H9 (cell line): ENCODE measurements at regions not wholly inside any gene's neighbourhood (a gene's known extent, or its start where the extent isn't known, plus 50 kb on each side); places are given as distances from the start of the nearest gene placed in this dataset.

Experiments used
- DNase-seq: peaks from one replicate; pipeline ENCODE4 v3.0.0-alpha.2; 2017
- H2AFZ ChIP-seq: one replicate; pipeline ENCODE4 v1.6.1; 2013; ENCODE audit warnings: mild to moderate bottlenecking, low read length, control low read depth, moderate library complexity
- H2AK5ac ChIP-seq: 2 replicates; pipeline ENCODE4 v1.6.1; 2013; ENCODE audit warnings: low read length, control low read depth, mixed read lengths; ENCODE audit not compliant: insufficient read length
- H2BK120ac ChIP-seq: one replicate; pipeline ENCODE4 v1.6.1; 2013; ENCODE audit warnings: low read depth, mild to moderate bottlenecking, low read length, control low read depth, inconsistent platforms; ENCODE audit not compliant: poor library complexity, severe bottlenecking
- H2BK12ac ChIP-seq: 2 replicates; pipeline ENCODE4 v1.6.1; 2013; ENCODE audit warnings: low read length, control low read depth, mixed read lengths, low read depth; ENCODE audit not compliant: insufficient read length
- H2BK15ac ChIP-seq: 2 replicates; pipeline ENCODE4 v1.6.1; 2013; ENCODE audit warnings: low read depth, low read length, control low read depth
- H2BK20ac ChIP-seq: one replicate; pipeline ENCODE4 v1.6.1; 2013; ENCODE audit warnings: low read depth, mild to moderate bottlenecking, low read length, control low read depth, inconsistent platforms; ENCODE audit not compliant: poor library complexity, severe bottlenecking
- H2BK5ac ChIP-seq: 2 replicates; pipeline ENCODE4 v1.6.1; 2013; ENCODE audit warnings: low read length, control low read depth, mixed read lengths; ENCODE audit not compliant: insufficient read length
- H3K14ac ChIP-seq: 2 replicates; pipeline ENCODE4 v1.6.1; 2013; ENCODE audit warnings: low read length, control low read depth; ENCODE audit not compliant: insufficient read depth
- H3K18ac ChIP-seq: 2 replicates; pipeline ENCODE4 v1.6.1; 2013; ENCODE audit warnings: low read depth, mild to moderate bottlenecking, mixed read lengths, low read length, control low read depth; ENCODE audit not compliant: insufficient read length
- H3K23ac ChIP-seq: 2 replicates; pipeline ENCODE4 v1.6.1; 2013; ENCODE audit warnings: low read length, control low read depth, mixed read lengths, low read depth; ENCODE audit not compliant: insufficient read length
- H3K23me2 ChIP-seq: 2 replicates; pipeline ENCODE4 v1.6.1; 2013; ENCODE audit warnings: low read depth, mild to moderate bottlenecking, mixed read lengths, low read length, control low read depth; ENCODE audit not compliant: insufficient read length, poor library complexity, severe bottlenecking
- H3K27ac ChIP-seq: 2 replicates; pipeline ENCODE4 v1.5.1; 2013; ENCODE audit warnings: low read length, control low read depth, mixed read lengths, low read depth; ENCODE audit not compliant: insufficient read length
- H3K27me3 ChIP-seq: 2 replicates; pipeline ENCODE4 v1.6.1; 2013; ENCODE audit warnings: low read length, control low read depth, inconsistent platforms; ENCODE audit not compliant: insufficient read depth
- H3K4ac ChIP-seq: 2 replicates; pipeline ENCODE4 v1.6.1; 2013; ENCODE audit warnings: low read depth, mild to moderate bottlenecking, control low read depth, inconsistent platforms, low read length, moderate library complexity
- H3K4me1 ChIP-seq: 2 replicates; pipeline ENCODE4 v1.6.1; 2013; ENCODE audit warnings: low read length, control low read depth, inconsistent platforms; ENCODE audit not compliant: insufficient read depth
- H3K4me2 ChIP-seq: 2 replicates; pipeline ENCODE4 v1.6.1; 2013; ENCODE audit warnings: low read length, control low read depth, mixed read lengths; ENCODE audit not compliant: insufficient read length, insufficient read depth
- H3K56ac ChIP-seq: 2 replicates; pipeline ENCODE4 v1.6.1; 2013; ENCODE audit warnings: low read depth, mild to moderate bottlenecking, mixed read lengths, low read length, control low read depth; ENCODE audit not compliant: insufficient read length
- H3K79me1 ChIP-seq: 2 replicates; pipeline ENCODE4 v1.6.1; 2013; ENCODE audit warnings: low read depth, mild to moderate bottlenecking, moderate library complexity, low read length, control low read depth, inconsistent platforms; ENCODE audit not compliant: insufficient read depth, poor library complexity, severe bottlenecking
- H3K79me2 ChIP-seq: 2 replicates; pipeline ENCODE4 v1.6.1; 2013; ENCODE audit warnings: low read length, control low read depth, inconsistent platforms; ENCODE audit not compliant: insufficient read depth
- H3K9ac ChIP-seq: 2 replicates; pipeline ENCODE4 v1.6.1; 2013; ENCODE audit warnings: low read length, control low read depth, mixed read lengths; ENCODE audit not compliant: insufficient read length; ENCODE audit errors: extremely low read depth
- H3K9me3 ChIP-seq: one replicate; pipeline ENCODE4 v1.6.1; 2013; ENCODE audit warnings: low read depth, low read length, inconsistent platforms; ENCODE audit not compliant: control insufficient read depth
- H3T11ph ChIP-seq: one replicate; pipeline ENCODE4 v1.6.1; 2013; ENCODE audit warnings: mild to moderate bottlenecking, low read length, control low read depth, inconsistent platforms
- H4K20me1 ChIP-seq: one replicate; pipeline ENCODE4 v1.6.1; 2013; ENCODE audit not compliant: control insufficient read depth, insufficient read length, insufficient read depth
- H4K5ac ChIP-seq: 2 replicates; pipeline ENCODE4 v1.6.1; 2013; ENCODE audit warnings: low read depth, mild to moderate bottlenecking, mixed read lengths, low read length, control low read depth; ENCODE audit not compliant: insufficient read length
- H4K8ac ChIP-seq: replicated peaks from 2 replicates; pipeline ENCODE4 v1.6.1; 2013; ENCODE audit warnings: low read length, control low read depth, mixed read lengths, low read depth; ENCODE audit not compliant: insufficient read length
- H4K91ac ChIP-seq: 2 replicates; pipeline ENCODE4 v1.6.1; 2013; ENCODE audit warnings: low read depth, mild to moderate bottlenecking, moderate library complexity, mixed read lengths, low read length, control low read depth; ENCODE audit not compliant: insufficient read length
- H3K27ac Mint-ChIP-seq, 3 experiments: 2 replicates in 2 of 3; 3 replicates in 1 of 3; pipeline ENCODE4 v1.8.0; 2020 to 2021; ENCODE audit warnings: mixed read lengths in 3 of 3, mild to moderate bottlenecking in 1 of 3, moderate library complexity in 1 of 3
- H3K27me3 Mint-ChIP-seq: 2 replicates; pipeline ENCODE4 v1.8.0; 2021; ENCODE audit warnings: low read depth, mild to moderate bottlenecking, moderate library complexity, mixed read lengths
- H3K36me3 Mint-ChIP-seq, 3 experiments: 2 replicates in 2 of 3; 3 replicates in 1 of 3; pipeline ENCODE4 v1.8.0; 2020 to 2021; ENCODE audit warnings: low read depth in 3 of 3, mixed read lengths in 3 of 3; ENCODE audit not compliant: insufficient read depth in 1 of 3
- H3K4me1 Mint-ChIP-seq, 2 experiments: 2 replicates each; pipeline ENCODE4 v1.8.0; 2020; ENCODE audit warnings: mixed read lengths in 2 of 2
- H3K4me3 Mint-ChIP-seq, 2 experiments: 2 replicates in 1 of 2; 3 replicates in 1 of 2; pipeline ENCODE4 v1.8.0; 2020 to 2021; ENCODE audit warnings: mild to moderate bottlenecking in 2 of 2, mixed read lengths in 2 of 2, moderate library complexity in 1 of 2
- H3K9me3 Mint-ChIP-seq, 2 experiments: 2 replicates in 1 of 2; 3 replicates in 1 of 2; pipeline ENCODE4 v1.8.0; 2020; ENCODE audit warnings: mild to moderate bottlenecking in 2 of 2, mixed read lengths in 2 of 2, moderate library complexity in 1 of 2
- CTCF ChIP-seq: fragments of 200-600 bp; sonication (generic); conservative IDR thresholded peaks from 3 replicates; pipeline ENCODE4 v1.8.0; 2021; ENCODE audit warnings: antibody characterized with exemption, mild to moderate bottlenecking
- WGBS: extraction: QIAGEN DNeasy Blood & Tissue Kit; methylation state at CpG from one replicate; pipeline ENCODE4 v1.1.7; 2013; ENCODE audit warnings: missing lambda C conversion rate, low lambda C conversion rate, mixed read lengths; ENCODE audit not compliant: insufficient read length; ENCODE audit errors: extremely low coverage; 5-methylcytosine and 5-hydroxymethylcytosine counted together

DNA sequence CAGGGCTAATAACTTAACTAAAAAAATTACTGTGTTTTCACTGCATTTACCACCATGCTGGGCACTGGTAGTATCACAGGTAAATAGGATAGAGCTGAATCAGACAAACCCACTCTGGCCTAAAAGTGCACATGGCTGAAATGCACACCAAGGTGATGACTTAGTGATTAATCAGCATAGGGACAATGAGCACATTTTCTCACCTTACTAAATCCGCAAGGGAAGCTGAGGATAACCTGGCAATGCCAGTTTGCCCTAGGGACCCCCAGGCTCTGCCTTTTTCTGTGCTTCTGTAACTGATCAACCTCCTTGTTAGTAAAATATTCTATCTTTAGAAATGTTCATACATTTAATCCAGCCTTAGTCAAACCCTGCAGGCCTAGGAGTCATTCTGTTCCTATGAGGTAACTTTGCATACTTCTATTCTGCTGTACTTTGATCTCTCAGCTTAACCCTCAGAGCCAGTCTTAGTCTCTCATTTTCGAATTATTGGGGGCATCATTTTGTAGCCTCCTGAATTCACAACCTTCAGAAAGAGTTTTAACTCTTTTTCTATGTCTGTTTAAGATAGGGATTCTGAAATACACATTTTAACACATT, 562.9 kb upstream of the KCNMB2 start:
- H2BK12ac ChIP-seq, result no peak overlapping the region
- no peaks in the 10 kb centered on the region for H3K23me2 ChIP-seq
- no peak overlapping the region for H3K23ac ChIP-seq
- WGBS, result no CpG with 5 or more reads among the region's 2 CpGs
- no peaks in the 10 kb centered on the region for H3K79me1 ChIP-seq
- no peaks in the 10 kb centered on the region for H3K79me2 ChIP-seq
- DNase-seq, result no peak
- H2BK120ac ChIP-seq, result no peak overlapping the region
- no peak overlapping the region for H4K8ac ChIP-seq
- H3K27ac ChIP-seq, result no peak overlapping the region
- no peaks in the 10 kb centered on the region for H4K20me1 ChIP-seq
- no peaks in the 10 kb centered on the region for H3K4me1 Mint-ChIP-seq
- H2BK5ac ChIP-seq, result no peak overlapping the region
- H4K5ac ChIP-seq, result no peak overlapping the region
- H3K9me3 Mint-ChIP-seq, result no peaks in the 10 kb centered on the region
- no peak overlapping the region for H3K4me2 ChIP-seq
- H4K91ac ChIP-seq, result no peak overlapping the region
- H3K4me3 Mint-ChIP-seq, result no peak overlapping the region
- no peaks in the 10 kb centered on the region for H3K9me3 ChIP-seq
- H3T11ph ChIP-seq, result no peak overlapping the region
- H2AK5ac ChIP-seq, result no peak overlapping the region
- no peak overlapping the region for H3K18ac ChIP-seq
- H3K14ac ChIP-seq, result no peak overlapping the region
- H3K9ac ChIP-seq, result no peak overlapping the region
- no peaks in the 10 kb centered on the region for H3K4me1 ChIP-seq
- H3K4ac ChIP-seq, result no peak overlapping the region
- H2BK15ac ChIP-seq, result no peak overlapping the region
- no peak for TF ChIP-seq CTCF
- no peaks in the 10 kb centered on the region for H3K27me3 Mint-ChIP-seq
- no peak overlapping the region for H3K56ac ChIP-seq
- H3K36me3 Mint-ChIP-seq, result no peaks in the 10 kb centered on the region
- no peak overlapping the region for H3K27ac Mint-ChIP-seq
- H3K27me3 ChIP-seq, result no peaks in the 10 kb centered on the region
- H2BK20ac ChIP-seq, result no peak overlapping the region
- no peak overlapping the region for H2AFZ ChIP-seq
